ENCODE measurements at regions not wholly inside any gene's neighbourhood (a gene's known extent, or its start where the extent isn't known, plus 50 kb on each side); places are given as distances from the start of the nearest gene placed in this dataset.

- Mint-ChIP-seq H3K36me3 (no peaks in the 10 kb centered on the region), H3K27ac (no peak overlapping the region), H3K27me3 (ENCODE audit: low read depth in 2 of 2) (peaks cover 12 to 19% of the 10 kb centered on the region in 2 donors), H3K4me1 (no peaks in the 10 kb centered on the region), H3K9me3 (no peaks in the 10 kb centered on the region), H3K4me3 (no peak overlapping the region)
- 58% methylated on average over 2 of the region's 2 CpGs for WGBS (ENCODE audit: insufficient coverage)
- Histone ChIP-seq H3K9me3 (ENCODE audit: control insufficient read depth, insufficient read depth, low read length) (no peaks in the 10 kb centered on the region), H3K27ac (ENCODE audit: low read length) (no peak overlapping the region), H3K36me3 (ENCODE audit: control insufficient read depth, insufficient read depth, low read length) (no peaks in the 10 kb centered on the region), H3K4me3 (ENCODE audit: low read length) (no peak overlapping the region), H3K4me1 (ENCODE audit: control insufficient read depth, insufficient read depth, low read length) (no peaks in the 10 kb centered on the region), H3K27me3 (ENCODE audit: control insufficient read depth, insufficient read depth, low read length) (no peaks in the 10 kb centered on the region)
- no peak for TF ChIP-seq CTCF (IDR thresholded peaks at IDR 0.05)
- ATAC-seq (no peak), DNase-seq (no peak)
- intact Hi-C loops (cut with micrococcal nuclease) = no loop called here
These were observed 208.5 kb upstream of the IGFBP7 start for GRCh38 chr4:57318703-57319102.

GRCh38 chr4:57314636-57315035 is 204.5 kb upstream of the IGFBP7 start:
- Mint-ChIP-seq H3K36me3 (no peaks in the 10 kb centered on the region), H3K9me3 (no peaks in the 10 kb centered on the region), H3K27me3 (ENCODE audit: low read depth in 2 of 2) (peaks cover 7 to 19% of the 10 kb centered on the region in 2 donors), H3K27ac (no peak overlapping the region), H3K4me3 (no peak overlapping the region), H3K4me1 (no peaks in the 10 kb centered on the region)
- WGBS (ENCODE audit: insufficient coverage) = 93% methylated on average over 3 of the region's 5 CpGs
- intact Hi-C loops (cut with micrococcal nuclease) = no loop called here
- DNase-seq (no peak), ATAC-seq (no peak)
- H3K27me3 ChIP-seq (ENCODE audit: control insufficient read depth, insufficient read depth, low read length) = no peaks in the 10 kb centered on the region
- H3K4me1 ChIP-seq (ENCODE audit: control insufficient read depth, insufficient read depth, low read length) = no peaks in the 10 kb centered on the region
- no peak for TF ChIP-seq CTCF (IDR thresholded peaks at IDR 0.05)
- H3K27ac ChIP-seq (ENCODE audit: low read length) = no peak overlapping the region
- H3K4me3 ChIP-seq (ENCODE audit: low read length) = no peak overlapping the region
- H3K36me3 ChIP-seq (ENCODE audit: control insufficient read depth, insufficient read depth, low read length) = no peaks in the 10 kb centered on the region
- H3K9me3 ChIP-seq (ENCODE audit: control insufficient read depth, insufficient read depth, low read length) = no peaks in the 10 kb centered on the region

- TF ChIP-seq CTCF (IDR thresholded peaks at IDR 0.05) = no peak
- DNase-seq (no peak), ATAC-seq (no peak)
- no peak overlapping the region for H3K4me3 Mint-ChIP-seq
- H3K36me3 Mint-ChIP-seq = no peaks in the 10 kb centered on the region
- no peak overlapping the region for H3K27ac Mint-ChIP-seq
- no peaks in the 10 kb centered on the region for H3K9me3 ChIP-seq (ENCODE audit: control insufficient read depth, insufficient read depth, low read length)
- intact Hi-C loops (cut with micrococcal nuclease) = no loop called here
- no peak overlapping the region for H3K27ac ChIP-seq (ENCODE audit: low read length)
- WGBS (ENCODE audit: insufficient coverage) = 56% methylated on average over 1 of the region's 1 CpG
- no peaks in the 10 kb centered on the region for H3K9me3 Mint-ChIP-seq
- no peaks in the 10 kb centered on the region for H3K27me3 ChIP-seq (ENCODE audit: control insufficient read depth, insufficient read depth, low read length)
- no peaks in the 10 kb centered on the region for H3K4me1 Mint-ChIP-seq
- H3K4me1 ChIP-seq (ENCODE audit: control insufficient read depth, insufficient read depth, low read length) = no peaks in the 10 kb centered on the region
- no peaks in the 10 kb centered on the region for H3K36me3 ChIP-seq (ENCODE audit: control insufficient read depth, insufficient read depth, low read length)
- H3K4me3 ChIP-seq (ENCODE audit: low read length) = no peak overlapping the region
- H3K27me3 Mint-ChIP-seq (ENCODE audit: low read depth in 2 of 2) = peaks cover 7 to 25% of the 10 kb centered on the region in 2 donors
These were observed 202.1 kb upstream of the IGFBP7 start for GRCh38 chr4:57312296-57312695.

GRCh38 chr4:57309658-57310057 is 199.5 kb upstream of the IGFBP7 start:
- no peaks in the 10 kb centered on the region for H3K4me1 Mint-ChIP-seq
- intact Hi-C loops (cut with micrococcal nuclease) = no loop called here
- Histone ChIP-seq H3K36me3 (ENCODE audit: control insufficient read depth, insufficient read depth, low read length) (no peaks in the 10 kb centered on the region), H3K9me3 (ENCODE audit: control insufficient read depth, insufficient read depth, low read length) (no peaks in the 10 kb centered on the region), H3K27ac (ENCODE audit: low read length) (no peak overlapping the region), H3K4me3 (ENCODE audit: low read length) (no peak overlapping the region), H3K4me1 (ENCODE audit: control insufficient read depth, insufficient read depth, low read length) (no peaks in the 10 kb centered on the region), H3K27me3 (ENCODE audit: control insufficient read depth, insufficient read depth, low read length) (no peaks in the 10 kb centered on the region)
- no peak for DNase-seq
- no peak overlapping the region for H3K4me3 Mint-ChIP-seq
- peaks cover 4 to 41% of the 10 kb centered on the region in 2 donors for H3K27me3 Mint-ChIP-seq (ENCODE audit: low read depth in 2 of 2)
- H3K27ac Mint-ChIP-seq = no peak overlapping the region
- WGBS (ENCODE audit: insufficient coverage) = 85% methylated on average over 1 of the region's 1 CpG
- H3K9me3 Mint-ChIP-seq = no peaks in the 10 kb centered on the region
- TF ChIP-seq CTCF (IDR thresholded peaks at IDR 0.05) = no peak
- ATAC-seq = no peak
- no peaks in the 10 kb centered on the region for H3K36me3 Mint-ChIP-seq

Measured in natural killer cell (primary cell).